SK-N-MC (cell line): ENCODE measurements at regions not wholly inside any gene's neighbourhood (a gene's known extent, or its start where the extent isn't known, plus 50 kb on each side); places are given as distances from the start of the nearest gene placed in this dataset.

Experiments used
- EZH2 ChIP-seq: fragments of 200-600 bp; sonication (generic); IDR thresholded peaks from one replicate; pipeline ENCODE4 v1.6.1; 2017; ENCODE audit warnings: antibody characterized with exemption
- FOXP2 ChIP-seq: optimal IDR thresholded peaks from 2 replicates; pipeline ENCODE3; 2011; ENCODE audit warnings: mild to moderate bottlenecking, moderate library complexity; ENCODE audit not compliant: insufficient read depth; ENCODE audit errors: extremely low read length, control extremely low read depth
- POLR2AphosphoS5 ChIP-seq: IDR thresholded peaks from 2 replicates; pipeline ENCODE4 v1.6.1; 2012; ENCODE audit warnings: mild to moderate bottlenecking, low read depth, low read length, borderline replicate concordance

DNA sequence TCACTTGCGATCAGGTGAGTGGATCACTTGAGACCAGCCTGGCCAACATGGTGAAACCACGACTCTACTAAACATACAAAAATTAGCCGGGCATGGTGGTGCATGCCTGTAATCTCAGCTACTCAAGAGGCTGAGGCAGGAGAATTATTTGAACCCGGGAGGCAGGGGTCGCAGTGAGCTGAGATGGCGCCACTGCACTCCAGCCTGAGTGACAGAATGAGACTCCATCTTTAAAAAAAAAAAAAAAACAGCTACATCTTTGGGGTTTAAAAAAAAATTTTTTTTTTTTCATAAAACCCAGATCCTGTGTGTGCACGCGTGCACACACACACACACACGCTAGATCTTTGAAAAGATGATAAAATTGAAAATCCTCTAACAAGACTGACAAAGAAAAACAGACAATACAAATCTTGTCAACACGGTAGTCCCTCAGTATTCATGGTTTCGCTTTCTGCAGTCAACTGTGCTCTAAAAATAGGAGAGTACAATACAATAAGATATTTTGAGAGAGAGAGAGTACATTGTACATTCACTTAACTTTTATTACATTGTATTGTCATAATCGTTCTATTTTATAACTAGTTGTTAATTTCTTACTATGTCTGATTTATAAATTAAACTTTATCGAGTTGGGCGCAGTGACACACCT, 295.3 kb upstream of the RGS6 start:
- TF ChIP-seq POLR2AphosphoS5 (no peak), EZH2 (no peak), FOXP2 (no peak)
